ENCODE measurements at regions not wholly inside any gene's neighbourhood (a gene's known extent, or its start where the extent isn't known, plus 50 kb on each side); places are given as distances from the start of the nearest gene placed in this dataset.

DNA sequence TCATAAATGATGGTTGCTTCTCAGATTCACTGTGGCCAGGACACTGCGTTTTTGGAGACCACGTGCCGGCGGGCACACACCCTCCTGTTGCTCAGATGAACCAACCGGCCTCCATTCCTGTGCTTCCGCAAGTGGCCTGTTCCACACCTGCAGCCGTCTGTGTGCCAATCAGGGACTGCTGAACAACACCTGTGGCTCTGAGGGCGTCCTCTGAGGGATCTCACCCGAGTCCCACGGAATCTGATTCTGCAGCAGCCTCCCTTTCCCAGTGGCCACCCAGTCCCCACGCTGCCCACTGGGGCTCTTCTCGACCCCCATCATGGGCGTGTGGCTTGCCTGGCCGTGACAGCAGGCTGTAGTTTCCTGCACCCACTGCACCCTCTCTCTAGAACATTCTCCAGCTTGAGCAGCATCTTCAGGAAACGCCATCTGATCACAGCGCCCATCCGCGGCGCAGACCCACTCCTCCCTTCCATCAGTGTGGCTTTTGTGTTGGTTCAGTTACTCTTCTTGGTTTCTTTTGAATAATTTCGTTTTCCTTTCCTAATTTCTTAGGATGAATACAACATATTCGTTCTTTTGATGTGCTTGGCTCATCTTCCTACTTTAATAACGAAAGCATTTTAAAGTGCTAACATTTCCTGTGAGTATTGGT is 65.1 kb upstream of the SLC22A11 start:
- TF ChIP-seq, protein P1, sequence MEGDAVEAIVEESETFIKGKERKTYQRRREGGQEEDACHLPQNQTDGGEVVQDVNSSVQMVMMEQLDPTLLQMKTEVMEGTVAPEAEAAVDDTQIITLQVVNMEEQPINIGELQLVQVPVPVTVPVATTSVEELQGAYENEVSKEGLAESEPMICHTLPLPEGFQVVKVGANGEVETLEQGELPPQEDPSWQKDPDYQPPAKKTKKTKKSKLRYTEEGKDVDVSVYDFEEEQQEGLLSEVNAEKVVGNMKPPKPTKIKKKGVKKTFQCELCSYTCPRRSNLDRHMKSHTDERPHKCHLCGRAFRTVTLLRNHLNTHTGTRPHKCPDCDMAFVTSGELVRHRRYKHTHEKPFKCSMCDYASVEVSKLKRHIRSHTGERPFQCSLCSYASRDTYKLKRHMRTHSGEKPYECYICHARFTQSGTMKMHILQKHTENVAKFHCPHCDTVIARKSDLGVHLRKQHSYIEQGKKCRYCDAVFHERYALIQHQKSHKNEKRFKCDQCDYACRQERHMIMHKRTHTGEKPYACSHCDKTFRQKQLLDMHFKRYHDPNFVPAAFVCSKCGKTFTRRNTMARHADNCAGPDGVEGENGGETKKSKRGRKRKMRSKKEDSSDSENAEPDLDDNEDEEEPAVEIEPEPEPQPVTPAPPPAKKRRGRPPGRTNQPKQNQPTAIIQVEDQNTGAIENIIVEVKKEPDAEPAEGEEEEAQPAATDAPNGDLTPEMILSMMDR (conservative IDR thresholded peaks at IDR 0.05) = no peak
- TF ChIP-seq EZH2 (IDR thresholded peaks at IDR 0.05; ENCODE audit: low read depth) = no peak

Measured in PC-9 (cell line).